NB4 (cell line): ENCODE measurements at regions not wholly inside any gene's neighbourhood (a gene's known extent, or its start where the extent isn't known, plus 50 kb on each side); places are given as distances from the start of the nearest gene placed in this dataset.

ENCODE experiments used
- DNase-seq: peaks from one replicate; pipeline ENCODE4 v3.0.0; 2010; ENCODE audit warnings: low read depth
- H3K4me3 ChIP-seq: one replicate; pipeline ENCODE4 v1.5.1; 2011; ENCODE audit warnings: mild to moderate bottlenecking, low read depth, low read length, moderate library complexity
- CTCF ChIP-seq: IDR thresholded peaks from one replicate; pipeline ENCODE4 v1.5.1; 2012; ENCODE audit warnings: low read depth, low read length
- MAX ChIP-seq: IDR thresholded peaks from 2 replicates; pipeline ENCODE4 v1.6.1; 2011; ENCODE audit warnings: low read depth, low read length
- MYC ChIP-seq: IDR thresholded peaks from 2 replicates; pipeline ENCODE4 v1.6.1; 2011; ENCODE audit warnings: low read depth, low read length
- POLR2A ChIP-seq: IDR thresholded peaks from 2 replicates; pipeline ENCODE4 v1.6.1; 2011; ENCODE audit warnings: mild to moderate bottlenecking; ENCODE audit not compliant: insufficient read length; ENCODE audit errors: extremely low read depth

GRCh38 chr11:42201603-42202148 lies 742.2 kb upstream of the LRRC4C start:
- DNase-seq, result no peak
- H3K4me3 ChIP-seq, result no peak overlapping the region
- TF ChIP-seq CTCF (no peak), MYC (no peak), MAX (no peak), POLR2A (no peak)

- H3K4me3 ChIP-seq, result no peak overlapping the region
- no peak for DNase-seq
- TF ChIP-seq MAX, result no peak
- TF ChIP-seq POLR2A, result no peak
- TF ChIP-seq MYC, result no peak
Observed at GRCh38 chr11:42205518-42205917, 746.1 kb upstream of the LRRC4C start.

- DNase-seq, result no peak
- H3K4me3 ChIP-seq, result no peak overlapping the region
- TF ChIP-seq CTCF (no peak), POLR2A (no peak)
Observed at GRCh38 chr11:42225664-42226063, 766.2 kb upstream of the LRRC4C start.

- DNase-seq, result no peak
- H3K4me3 ChIP-seq, result no peak overlapping the region
- TF ChIP-seq MAX, result no peak
- no peak for TF ChIP-seq MYC
- TF ChIP-seq POLR2A, result no peak
- no peak for TF ChIP-seq CTCF
Observed at GRCh38 chr11:42232673-42233072, 773.2 kb upstream of the LRRC4C start.

- DNase-seq, result no peak
- H3K4me3 ChIP-seq, result no peak overlapping the region
- TF ChIP-seq MYC, result no peak
- TF ChIP-seq POLR2A, result no peak
- no peak for TF ChIP-seq CTCF
- TF ChIP-seq MAX, result no peak
Observed at GRCh38 chr11:42234451-42234951, 775.0 kb upstream of the LRRC4C start.

- TF ChIP-seq MAX, result no peak
- TF ChIP-seq CTCF, result no peak
- no peak for TF ChIP-seq MYC
- no peak for TF ChIP-seq POLR2A
- no peak overlapping the region for H3K4me3 ChIP-seq
- DNase-seq, result no peak
Observed at GRCh38 chr11:42237701-42238235, 778.3 kb upstream of the LRRC4C start.
